ENCODE measurements at regions not wholly inside any gene's neighbourhood (a gene's known extent, or its start where the extent isn't known, plus 50 kb on each side); places are given as distances from the start of the nearest gene placed in this dataset.
"Not testable (repeated sequence)": the region's sequence is repeated elsewhere in the genome, so short reads cannot be mapped to it uniquely, and the experiment has no call there.

GRCh38 chr4:43163101-43163792 is 270.7 kb downstream of the GRXCR1 start:
- 46 to 54% methylated on average over 5 of the region's 5 CpGs for WGBS, 2 donors
- peaks cover 0 to 4% (median 0%) of the 10 kb centered on the region in 4 donors for H3K9me3 ChIP-seq (ENCODE audit: control insufficient read depth in 4 of 4, insufficient read depth in 3 of 4, low read length in 3 of 4)
- no peak overlapping the region for H3K4me3 ChIP-seq
- H3K4me1 ChIP-seq (ENCODE audit: control insufficient read depth in 5 of 5, insufficient read depth in 5 of 5, low read length in 5 of 5) = no peaks in the 10 kb centered on the region
- TF ChIP-seq CTCF (IDR thresholded peaks at IDR 0.05; ENCODE audit: control extremely low read depth, extremely low read depth) = no peak
- no peak overlapping the region for H3K27ac ChIP-seq (ENCODE audit: low read depth in 1 of 2, low read length in 1 of 2)
- ATAC-seq (ENCODE audit: insufficient read depth, low FRiP score) = no peak
- no peaks in the 10 kb centered on the region for H3K27me3 ChIP-seq (ENCODE audit: control insufficient read depth in 3 of 3, insufficient read depth in 3 of 3, low read length in 2 of 3)
- H3K9ac ChIP-seq (ENCODE audit: insufficient read depth in 1 of 2, low read length in 2 of 2) = no peak overlapping the region
- DNase-seq = peak in 1 of 3 donors; percentile 2
- H3K36me3 ChIP-seq (ENCODE audit: control insufficient read depth in 4 of 4, insufficient read depth in 4 of 4, low read length in 4 of 4) = no peaks in the 10 kb centered on the region

GRCh38 chr4:43189741-43190140 is 297.2 kb downstream of the GRXCR1 start:
- H3K4me1 ChIP-seq (ENCODE audit: control insufficient read depth in 5 of 5, insufficient read depth in 5 of 5, low read length in 5 of 5) = no peaks in the 10 kb centered on the region
- H3K27ac ChIP-seq (ENCODE audit: low read depth in 1 of 2, low read length in 1 of 2) = no peak overlapping the region
- H3K9me3 ChIP-seq (ENCODE audit: control insufficient read depth in 4 of 4, insufficient read depth in 3 of 4, low read length in 3 of 4) = no peaks in the 10 kb centered on the region
- ATAC-seq (ENCODE audit: insufficient read depth, low FRiP score) (no peak), DNase-seq (no peak)
- no peak overlapping the region for H3K9ac ChIP-seq (ENCODE audit: insufficient read depth in 1 of 2, low read length in 2 of 2)
- H3K27me3 ChIP-seq (ENCODE audit: control insufficient read depth in 3 of 3, insufficient read depth in 3 of 3, low read length in 2 of 3) = no peaks in the 10 kb centered on the region
- no peaks in the 10 kb centered on the region for H3K36me3 ChIP-seq (ENCODE audit: control insufficient read depth in 4 of 4, insufficient read depth in 4 of 4, low read length in 4 of 4)
- TF ChIP-seq CTCF (IDR thresholded peaks at IDR 0.05; ENCODE audit: control extremely low read depth, extremely low read depth) = no peak
- 78 to 93% methylated on average over 4 of the region's 4 CpGs for WGBS, 2 donors
- no peak overlapping the region for H3K4me3 ChIP-seq

GRCh38 chr4:43212576-43212975 is 320.1 kb downstream of the GRXCR1 start:
- H3K27me3 ChIP-seq (ENCODE audit: control insufficient read depth in 3 of 3, insufficient read depth in 3 of 3, low read length in 2 of 3); H3K4me1 ChIP-seq (ENCODE audit: control insufficient read depth in 5 of 5, insufficient read depth in 5 of 5, low read length in 5 of 5); H3K4me3 ChIP-seq; H3K27ac ChIP-seq (ENCODE audit: low read depth in 1 of 2, low read length in 1 of 2); ATAC-seq (ENCODE audit: insufficient read depth, low FRiP score); DNase-seq; H3K36me3 ChIP-seq (ENCODE audit: control insufficient read depth in 4 of 4, insufficient read depth in 4 of 4, low read length in 4 of 4); H3K9me3 ChIP-seq (ENCODE audit: control insufficient read depth in 4 of 4, insufficient read depth in 3 of 4, low read length in 3 of 4); H3K9ac ChIP-seq (ENCODE audit: insufficient read depth in 1 of 2, low read length in 2 of 2): not testable (repeated sequence)
- 79 to 97% methylated on average over 1 of the region's 1 CpG for WGBS, 2 donors

GRCh38 chr4:43223820-43224219 is 331.3 kb downstream of the GRXCR1 start:
- 82 to 88% methylated on average over 3 of the region's 3 CpGs for WGBS, 2 donors
- Histone ChIP-seq H3K9ac (ENCODE audit: insufficient read depth in 1 of 2, low read length in 2 of 2) (no peak overlapping the region), H3K27me3 (ENCODE audit: control insufficient read depth in 3 of 3, insufficient read depth in 3 of 3, low read length in 2 of 3) (no peaks in the 10 kb centered on the region), H3K4me1 (ENCODE audit: control insufficient read depth in 5 of 5, insufficient read depth in 5 of 5, low read length in 5 of 5) (peaks cover 0 to 11% (median 0%) of the 10 kb centered on the region in 5 donors), H3K9me3 (ENCODE audit: control insufficient read depth in 4 of 4, insufficient read depth in 3 of 4, low read length in 3 of 4) (no peaks in the 10 kb centered on the region), H3K4me3 (no peak overlapping the region), H3K27ac (ENCODE audit: low read depth in 1 of 2, low read length in 1 of 2) (no peak overlapping the region), H3K36me3 (ENCODE audit: control insufficient read depth in 4 of 4, insufficient read depth in 4 of 4, low read length in 4 of 4) (no peaks in the 10 kb centered on the region)
- no peak for DNase-seq
- TF ChIP-seq CTCF (IDR thresholded peaks at IDR 0.05; ENCODE audit: control extremely low read depth, extremely low read depth) = no peak
- no peak for ATAC-seq (ENCODE audit: insufficient read depth, low FRiP score)

Measured in lung (tissue), 11 donors.